MG63 (cell line): ENCODE measurements at regions not wholly inside any gene's neighbourhood (a gene's known extent, or its start where the extent isn't known, plus 50 kb on each side); places are given as distances from the start of the nearest gene placed in this dataset.

Experiments
- DNase-seq: peaks from one replicate; pipeline ENCODE4 v3.0.0-alpha.2; 2020
- H3K27me3 ChIP-seq: fragments of 250-450 bp; sonication (Bioruptor Pico); 2 replicates; pipeline ENCODE4 v1.5.1; 2020; ENCODE audit warnings: mild to moderate bottlenecking, moderate library complexity
- H3K36me3 ChIP-seq: fragments of 250-450 bp; sonication (Bioruptor Pico); 2 replicates; pipeline ENCODE4 v1.5.1; 2020; ENCODE audit warnings: mild to moderate bottlenecking, moderate library complexity
- H3K4me3 ChIP-seq: fragments of 250-450 bp; sonication (Bioruptor Pico); 2 replicates; pipeline ENCODE4 v1.5.1; 2020; ENCODE audit warnings: mild to moderate bottlenecking, moderate library complexity
- H3K9me3 ChIP-seq: fragments of 250-450 bp; sonication (Bioruptor Pico); 2 replicates; pipeline ENCODE4 v1.5.1; 2020; ENCODE audit warnings: mild to moderate bottlenecking, moderate library complexity

GRCh38 chr4:165686756-165687155, 186.3 kb upstream of the TLL1 start:
- no peaks in the 10 kb centered on the region for H3K9me3 ChIP-seq
- no peak overlapping the region for H3K4me3 ChIP-seq
- no peak for DNase-seq
- H3K36me3 ChIP-seq = no peaks in the 10 kb centered on the region
- no peaks in the 10 kb centered on the region for H3K27me3 ChIP-seq

DNA sequence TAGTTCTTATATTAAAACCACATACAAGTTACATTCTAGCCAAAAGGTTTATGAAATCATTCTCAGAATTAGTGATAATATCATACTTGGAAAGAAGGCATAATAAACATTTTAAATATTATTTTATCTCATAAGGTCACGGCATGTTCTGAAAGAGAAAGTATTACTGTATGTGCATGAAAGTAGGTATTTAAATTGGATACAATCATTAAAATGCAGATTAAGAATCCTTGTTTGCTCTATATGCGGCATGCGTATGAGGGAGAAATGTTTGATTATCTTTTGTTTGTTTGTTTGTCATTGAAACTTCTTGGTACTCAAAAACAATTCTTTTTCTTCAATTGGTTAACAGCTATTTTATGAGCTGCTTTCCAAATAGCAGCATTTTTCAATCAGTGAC, 183.9 kb upstream of the TLL1 start:
- DNase-seq = no peak
- no peaks in the 10 kb centered on the region for H3K36me3 ChIP-seq
- no peak overlapping the region for H3K4me3 ChIP-seq
- no peaks in the 10 kb centered on the region for H3K9me3 ChIP-seq
- no peaks in the 10 kb centered on the region for H3K27me3 ChIP-seq

DNA sequence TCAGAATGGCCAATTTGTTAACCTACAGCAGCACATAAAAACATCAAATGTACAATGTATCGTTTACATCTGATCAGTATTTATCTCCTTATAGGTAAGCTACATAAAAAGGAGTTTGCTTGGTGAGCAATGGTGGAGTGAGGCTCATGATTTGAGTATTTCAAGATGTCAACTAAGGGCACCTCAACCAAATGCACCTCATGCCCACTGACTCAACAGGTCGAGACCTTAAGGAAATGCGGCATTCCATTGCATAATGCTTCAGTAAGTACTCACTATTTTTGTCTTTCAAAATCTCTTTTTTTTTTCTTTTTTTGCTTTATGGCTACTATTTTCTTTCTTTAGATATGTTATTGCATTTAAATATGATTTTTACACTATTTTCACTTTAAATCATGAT, 181.0 kb upstream of the TLL1 start:
- Histone ChIP-seq H3K4me3 (no peak overlapping the region), H3K36me3 (no peaks in the 10 kb centered on the region), H3K27me3 (no peaks in the 10 kb centered on the region), H3K9me3 (no peaks in the 10 kb centered on the region)
- no peak for DNase-seq

- H3K4me3 ChIP-seq = no peak overlapping the region
- no peaks in the 10 kb centered on the region for H3K36me3 ChIP-seq
- DNase-seq = no peak
- no peaks in the 10 kb centered on the region for H3K9me3 ChIP-seq
- H3K27me3 ChIP-seq = no peaks in the 10 kb centered on the region
Measured at GRCh38 chr4:165698272-165698671, 174.8 kb upstream of the TLL1 start.

DNA sequence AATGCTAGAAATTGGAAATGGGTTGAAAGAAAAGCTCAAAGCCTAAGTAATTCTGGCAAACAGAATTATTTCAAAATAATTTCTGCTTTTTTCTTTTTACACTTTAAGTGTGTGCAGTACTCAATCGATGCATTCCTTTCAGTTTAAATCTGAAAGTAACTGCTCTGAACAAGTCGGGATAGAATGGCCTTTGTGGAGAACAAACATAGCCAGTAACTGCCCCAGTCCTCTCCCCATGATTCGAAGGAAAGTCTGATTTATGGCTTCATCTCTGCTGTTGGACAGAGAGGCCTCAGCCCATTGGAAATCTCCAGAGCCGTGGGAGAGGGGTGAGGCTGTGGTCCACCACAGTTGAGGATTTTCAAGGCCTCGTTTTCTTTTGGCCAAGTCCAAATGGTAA, 174.0 kb upstream of the TLL1 start:
- H3K36me3 ChIP-seq = no peaks in the 10 kb centered on the region
- no peak overlapping the region for H3K4me3 ChIP-seq
- no peaks in the 10 kb centered on the region for H3K9me3 ChIP-seq
- no peaks in the 10 kb centered on the region for H3K27me3 ChIP-seq
- DNase-seq = no peak

DNA sequence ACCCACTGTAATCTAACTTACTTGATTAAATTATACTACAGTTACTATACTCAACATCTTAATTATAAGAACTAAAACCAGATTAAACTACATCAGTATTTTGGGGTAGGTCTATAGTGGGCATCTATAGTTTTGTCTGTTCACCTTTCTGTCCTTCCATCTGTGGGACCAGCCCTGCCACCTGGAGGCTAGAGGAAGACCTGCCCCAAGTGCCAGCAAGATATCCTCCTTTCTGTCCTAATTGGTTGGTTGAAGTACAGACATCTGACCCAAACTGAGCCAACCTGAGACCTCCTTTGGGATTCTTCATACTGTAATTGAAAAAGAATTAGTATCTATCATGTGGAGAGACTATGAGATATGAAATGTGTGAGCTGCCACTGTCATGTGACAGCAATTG, 172.2 kb upstream of the TLL1 start:
- H3K36me3 ChIP-seq = no peaks in the 10 kb centered on the region; the same call in 1 of the 2 replicates
- no peak overlapping the region for H3K4me3 ChIP-seq
- H3K9me3 ChIP-seq = no peaks in the 10 kb centered on the region
- no peaks in the 10 kb centered on the region for H3K27me3 ChIP-seq
- no peak for DNase-seq

- Histone ChIP-seq H3K4me3 (no peak overlapping the region), H3K36me3 (no peaks in the 10 kb centered on the region; the same call in 1 of the 2 replicates), H3K27me3 (no peaks in the 10 kb centered on the region), H3K9me3 (no peaks in the 10 kb centered on the region)
- DNase-seq = no peak
Measured at GRCh38 chr4:165707128-165707527, 165.9 kb upstream of the TLL1 start.

DNA sequence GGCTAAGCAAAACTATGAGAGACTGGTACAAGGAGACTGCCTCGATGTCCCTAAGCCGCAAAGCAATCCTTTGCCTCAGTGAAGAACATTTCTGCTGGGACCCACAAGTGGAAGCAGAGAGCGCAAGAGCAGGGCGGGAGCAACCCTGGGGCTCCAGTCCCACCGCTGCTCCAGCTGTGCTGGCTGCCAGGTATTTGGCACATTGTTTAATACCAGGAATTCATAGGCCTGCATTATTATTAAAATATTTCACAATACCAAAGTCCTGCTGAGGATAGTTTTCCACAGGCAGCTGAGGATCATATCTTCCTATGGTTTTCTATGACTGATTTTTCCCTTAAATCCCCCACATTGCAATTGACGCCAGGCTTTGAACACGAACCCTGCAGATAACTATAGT, 163.5 kb upstream of the TLL1 start:
- no peaks in the 10 kb centered on the region for H3K9me3 ChIP-seq
- no peaks in the 10 kb centered on the region; the same call in 1 of the 2 replicates for H3K36me3 ChIP-seq
- H3K27me3 ChIP-seq = no peaks in the 10 kb centered on the region
- H3K4me3 ChIP-seq = no peak overlapping the region
- no peak for DNase-seq

- no peaks in the 10 kb centered on the region for H3K27me3 ChIP-seq
- H3K9me3 ChIP-seq = no peaks in the 10 kb centered on the region
- H3K4me3 ChIP-seq = no peak overlapping the region
- no peaks in the 10 kb centered on the region; the same call in 1 of the 2 replicates for H3K36me3 ChIP-seq
- no peak for DNase-seq
Measured at GRCh38 chr4:165709973-165710526, 163.0 kb upstream of the TLL1 start.

DNA sequence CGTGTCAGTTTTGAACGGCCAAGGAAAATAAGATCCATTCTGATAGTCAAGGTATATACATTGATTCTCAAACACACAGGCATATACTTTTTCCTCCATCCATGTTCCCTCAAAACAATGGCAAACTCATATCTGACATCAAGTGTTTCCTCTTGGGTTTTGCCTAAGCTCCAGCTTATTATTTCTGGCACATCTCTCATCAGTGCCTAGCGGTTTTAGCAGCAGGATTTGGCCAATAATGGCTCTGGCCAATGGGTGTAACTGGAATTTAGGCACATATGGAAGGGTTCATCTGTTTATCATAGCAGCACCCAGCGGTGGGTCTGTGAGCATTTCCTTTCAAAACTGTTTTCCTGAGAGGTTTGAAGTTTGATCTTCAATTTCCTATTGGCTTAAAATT, 161.6 kb upstream of the TLL1 start:
- no peak overlapping the region for H3K4me3 ChIP-seq
- no peaks in the 10 kb centered on the region for H3K27me3 ChIP-seq
- H3K36me3 ChIP-seq = no peaks in the 10 kb centered on the region
- H3K9me3 ChIP-seq = no peaks in the 10 kb centered on the region
- DNase-seq = peak; percentile 79

- no peaks in the 10 kb centered on the region for H3K36me3 ChIP-seq
- H3K4me3 ChIP-seq = no peak overlapping the region
- no peak for DNase-seq
- no peaks in the 10 kb centered on the region for H3K9me3 ChIP-seq
- H3K27me3 ChIP-seq = no peaks in the 10 kb centered on the region
Measured at GRCh38 chr4:165711912-165712311, 161.1 kb upstream of the TLL1 start.

DNA sequence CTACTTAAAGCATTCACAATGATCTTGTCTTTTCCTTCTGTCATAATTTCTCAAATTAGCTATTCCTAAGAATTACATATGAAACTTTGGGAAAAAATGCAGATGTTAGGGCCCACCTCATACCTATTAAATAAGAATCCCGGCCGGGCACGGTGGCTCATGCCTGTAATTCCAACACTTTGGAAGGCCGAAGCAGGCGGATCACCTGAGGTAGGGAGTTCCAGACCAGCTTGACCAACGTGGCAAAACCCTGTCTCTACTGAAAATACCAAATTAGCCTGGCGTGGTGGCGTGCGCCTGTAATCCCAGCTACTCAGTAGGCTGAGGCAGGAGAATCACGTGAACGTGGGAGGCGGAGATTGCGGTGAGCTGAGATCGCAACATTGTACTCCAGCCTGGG, 158.4 kb upstream of the TLL1 start:
- no peak for DNase-seq
- H3K36me3 ChIP-seq = no peaks in the 10 kb centered on the region
- no peaks in the 10 kb centered on the region for H3K27me3 ChIP-seq
- no peak overlapping the region for H3K4me3 ChIP-seq
- no peaks in the 10 kb centered on the region for H3K9me3 ChIP-seq

- Histone ChIP-seq H3K36me3 (no peaks in the 10 kb centered on the region), H3K27me3 (no peaks in the 10 kb centered on the region), H3K9me3 (no peaks in the 10 kb centered on the region), H3K4me3 (no peak overlapping the region)
- DNase-seq = no peak
Measured at GRCh38 chr4:165715211-165715610, 157.8 kb upstream of the TLL1 start.

- Histone ChIP-seq H3K9me3 (no peaks in the 10 kb centered on the region), H3K27me3 (no peaks in the 10 kb centered on the region), H3K4me3 (no peak overlapping the region), H3K36me3 (no peaks in the 10 kb centered on the region)
- DNase-seq = no peak
Measured at GRCh38 chr4:165715989-165716388, 157.0 kb upstream of the TLL1 start.

DNA sequence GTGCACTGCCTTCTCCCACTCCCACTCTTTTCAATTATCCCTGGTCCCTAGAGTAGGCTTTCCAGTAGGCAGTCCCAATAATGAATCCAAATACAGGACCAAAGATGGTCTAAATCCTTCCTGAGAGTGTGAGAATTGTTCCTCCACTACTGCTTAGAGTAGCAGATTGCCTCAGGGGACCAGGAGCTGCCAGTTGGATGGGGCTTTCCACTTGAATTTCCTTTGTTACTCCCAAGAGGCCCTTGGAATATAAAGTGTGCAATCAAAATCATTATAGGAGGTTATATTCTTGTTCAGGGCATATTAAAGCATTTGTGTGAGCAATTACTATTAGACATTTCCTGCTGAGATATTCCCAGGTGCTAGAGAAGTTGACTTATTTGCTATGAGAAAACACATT, 156.6 kb upstream of the TLL1 start:
- no peaks in the 10 kb centered on the region for H3K9me3 ChIP-seq
- DNase-seq = no peak
- H3K4me3 ChIP-seq = no peak overlapping the region
- H3K27me3 ChIP-seq = no peaks in the 10 kb centered on the region
- no peaks in the 10 kb centered on the region for H3K36me3 ChIP-seq

DNA sequence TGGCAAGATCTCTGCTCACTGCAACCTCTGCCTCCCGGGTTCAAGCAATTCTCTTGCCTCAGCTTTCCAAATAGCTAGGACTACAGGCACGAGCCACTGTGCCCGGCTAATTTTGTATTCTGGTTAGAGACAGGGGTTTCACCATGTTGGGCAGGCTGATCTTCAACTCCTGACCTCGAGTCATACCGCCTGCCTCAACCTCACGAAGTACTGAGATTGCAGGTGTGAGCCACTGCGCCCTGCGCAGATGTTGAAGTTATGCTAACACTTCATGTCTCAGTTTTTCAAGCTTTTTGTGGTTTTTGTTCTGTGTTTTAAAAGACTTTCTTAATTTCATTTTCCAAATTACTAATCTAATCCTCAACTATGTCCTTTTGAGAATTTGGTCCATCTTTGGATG, 154.4 kb upstream of the TLL1 start:
- H3K4me3 ChIP-seq = no peak overlapping the region
- no peaks in the 10 kb centered on the region for H3K9me3 ChIP-seq
- H3K27me3 ChIP-seq = no peaks in the 10 kb centered on the region
- no peaks in the 10 kb centered on the region for H3K36me3 ChIP-seq
- no peak for DNase-seq

GRCh38 chr4:165720411-165721082, 152.5 kb upstream of the TLL1 start:
- Histone ChIP-seq H3K27me3 (no peaks in the 10 kb centered on the region), H3K9me3 (no peaks in the 10 kb centered on the region), H3K36me3 (no peaks in the 10 kb centered on the region), H3K4me3 (no peak overlapping the region)
- no peak for DNase-seq

DNA sequence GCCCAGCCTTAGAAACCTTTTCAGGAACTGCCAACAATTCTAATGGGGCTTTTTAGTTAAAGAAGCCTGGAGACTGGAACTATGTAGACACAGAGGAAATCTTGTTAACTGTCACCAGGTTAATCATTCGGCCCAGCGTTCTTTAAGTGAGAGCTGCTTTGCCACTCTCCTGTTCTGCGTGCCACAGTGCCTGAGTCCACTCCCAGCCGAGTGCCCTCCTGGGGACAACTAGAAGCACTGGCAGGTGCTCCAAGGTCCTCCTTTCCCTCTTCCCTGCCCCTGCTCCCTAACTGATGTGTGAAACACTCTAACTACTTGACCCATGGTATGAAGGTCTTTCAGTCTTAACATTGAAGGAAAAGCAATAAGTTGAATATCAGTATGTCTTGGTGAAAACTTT, 151.2 kb upstream of the TLL1 start:
- no peak for DNase-seq
- Histone ChIP-seq H3K4me3 (no peak overlapping the region), H3K36me3 (no peaks in the 10 kb centered on the region), H3K9me3 (no peaks in the 10 kb centered on the region), H3K27me3 (no peaks in the 10 kb centered on the region)
